ENCODE measurements at regions not wholly inside any gene's neighbourhood (a gene's known extent, or its start where the extent isn't known, plus 50 kb on each side); places are given as distances from the start of the nearest gene placed in this dataset.

DNA sequence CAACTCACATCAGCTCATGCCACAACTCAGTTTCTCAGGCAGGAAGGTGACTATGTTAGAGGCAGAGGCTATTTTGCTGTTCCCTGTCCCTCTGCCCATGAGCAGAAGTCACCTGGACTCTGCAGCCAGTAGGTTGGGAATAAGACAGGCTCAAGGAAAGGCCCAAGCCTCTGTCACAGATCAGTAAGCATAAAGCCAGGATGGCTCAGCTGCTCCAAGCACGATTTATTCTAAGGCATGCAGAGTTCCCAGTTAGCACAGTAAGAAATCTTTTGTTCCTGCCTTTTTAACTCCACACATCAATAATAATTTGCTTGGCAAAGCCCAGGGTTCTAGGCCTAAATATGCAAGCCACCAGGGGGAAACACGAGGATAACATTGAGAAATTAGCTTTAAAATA lies 249.0 kb upstream of the ADRA1B start:
- TF ChIP-seq, protein P1, sequence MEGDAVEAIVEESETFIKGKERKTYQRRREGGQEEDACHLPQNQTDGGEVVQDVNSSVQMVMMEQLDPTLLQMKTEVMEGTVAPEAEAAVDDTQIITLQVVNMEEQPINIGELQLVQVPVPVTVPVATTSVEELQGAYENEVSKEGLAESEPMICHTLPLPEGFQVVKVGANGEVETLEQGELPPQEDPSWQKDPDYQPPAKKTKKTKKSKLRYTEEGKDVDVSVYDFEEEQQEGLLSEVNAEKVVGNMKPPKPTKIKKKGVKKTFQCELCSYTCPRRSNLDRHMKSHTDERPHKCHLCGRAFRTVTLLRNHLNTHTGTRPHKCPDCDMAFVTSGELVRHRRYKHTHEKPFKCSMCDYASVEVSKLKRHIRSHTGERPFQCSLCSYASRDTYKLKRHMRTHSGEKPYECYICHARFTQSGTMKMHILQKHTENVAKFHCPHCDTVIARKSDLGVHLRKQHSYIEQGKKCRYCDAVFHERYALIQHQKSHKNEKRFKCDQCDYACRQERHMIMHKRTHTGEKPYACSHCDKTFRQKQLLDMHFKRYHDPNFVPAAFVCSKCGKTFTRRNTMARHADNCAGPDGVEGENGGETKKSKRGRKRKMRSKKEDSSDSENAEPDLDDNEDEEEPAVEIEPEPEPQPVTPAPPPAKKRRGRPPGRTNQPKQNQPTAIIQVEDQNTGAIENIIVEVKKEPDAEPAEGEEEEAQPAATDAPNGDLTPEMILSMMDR (IDR thresholded peaks at IDR 0.05; ENCODE audit: low read depth, low read length, missing control alignments) = no peak
- no peak overlapping the region for H3K4me3 ChIP-seq (replicated peaks; ENCODE audit: low read depth, low read length)
- DNase-seq (ENCODE audit: extremely low read depth, low read depth) = no peak

DNA sequence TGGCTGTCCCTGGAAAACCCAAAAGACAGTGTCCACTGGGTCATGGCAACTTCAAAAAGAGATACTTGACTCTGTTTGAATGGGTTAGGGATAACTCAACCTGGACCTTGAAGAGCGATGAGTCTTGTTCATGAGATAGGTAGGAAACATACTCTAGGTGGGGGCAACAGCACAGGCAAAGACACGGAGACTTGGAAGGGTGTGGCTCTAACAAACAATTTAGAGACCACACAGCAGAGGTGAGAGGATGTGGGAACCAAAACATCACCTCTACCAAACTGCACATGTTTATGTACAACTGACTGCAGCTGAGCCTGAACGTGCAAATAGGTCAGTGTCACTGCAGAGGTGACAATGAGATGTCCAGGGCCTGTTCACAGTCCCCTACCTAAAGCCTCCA lies 247.7 kb upstream of the ADRA1B start:
- TF ChIP-seq, protein P1 (IDR thresholded peaks at IDR 0.05; ENCODE audit: low read depth, low read length, missing control alignments) = no peak
- DNase-seq (ENCODE audit: extremely low read depth, low read depth) = no peak
- no peak overlapping the region for H3K4me3 ChIP-seq (replicated peaks; ENCODE audit: low read depth, low read length)

DNA sequence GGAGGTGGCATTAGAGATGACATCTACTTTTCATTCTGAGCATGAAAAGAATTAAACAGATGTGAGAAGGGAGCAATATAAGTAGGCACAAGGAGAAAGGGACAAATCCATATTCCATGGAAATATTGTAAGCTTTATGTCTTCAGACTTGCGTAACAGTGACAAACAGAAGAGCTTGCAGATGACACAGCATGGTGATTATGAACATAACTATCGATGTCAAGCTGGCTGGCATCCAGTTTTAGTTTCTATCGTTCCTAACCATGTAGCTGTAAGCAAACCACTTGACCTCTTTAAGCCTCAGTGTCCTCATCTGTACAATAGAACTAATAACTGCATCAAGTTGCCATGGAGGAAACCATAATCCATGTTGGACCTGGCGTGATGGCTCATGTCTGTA lies 246.7 kb upstream of the ADRA1B start:
- DNase-seq (ENCODE audit: extremely low read depth, low read depth) = no peak
- TF ChIP-seq, protein P1 (IDR thresholded peaks at IDR 0.05; ENCODE audit: low read depth, low read length, missing control alignments) = no peak
- no peak overlapping the region for H3K4me3 ChIP-seq (replicated peaks; ENCODE audit: low read depth, low read length)

DNA sequence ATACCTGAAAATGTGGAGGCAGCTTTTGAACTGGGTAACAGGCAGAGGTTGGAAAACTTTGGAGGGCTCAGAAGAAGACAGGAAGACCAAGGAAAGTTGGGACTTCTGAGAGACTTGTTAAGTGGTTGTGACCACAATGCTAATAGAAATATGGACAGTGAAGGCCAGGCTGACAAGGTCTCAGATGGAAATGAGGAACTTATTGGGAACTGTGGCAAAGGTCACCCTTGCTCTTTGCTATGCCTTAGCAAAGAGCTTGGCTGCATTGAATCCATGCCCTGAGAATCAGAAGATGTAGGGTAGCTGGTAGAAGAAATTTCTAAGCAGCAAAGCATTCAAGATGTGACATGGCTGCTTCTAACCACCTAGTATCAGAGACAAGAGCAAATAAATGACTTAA lies 244.4 kb upstream of the ADRA1B start:
- H3K4me3 ChIP-seq (replicated peaks; ENCODE audit: low read depth, low read length) = no peak overlapping the region
- no peak for DNase-seq (ENCODE audit: extremely low read depth, low read depth)
- TF ChIP-seq, protein P1 (IDR thresholded peaks at IDR 0.05; ENCODE audit: low read depth, low read length, missing control alignments) = no peak

DNA sequence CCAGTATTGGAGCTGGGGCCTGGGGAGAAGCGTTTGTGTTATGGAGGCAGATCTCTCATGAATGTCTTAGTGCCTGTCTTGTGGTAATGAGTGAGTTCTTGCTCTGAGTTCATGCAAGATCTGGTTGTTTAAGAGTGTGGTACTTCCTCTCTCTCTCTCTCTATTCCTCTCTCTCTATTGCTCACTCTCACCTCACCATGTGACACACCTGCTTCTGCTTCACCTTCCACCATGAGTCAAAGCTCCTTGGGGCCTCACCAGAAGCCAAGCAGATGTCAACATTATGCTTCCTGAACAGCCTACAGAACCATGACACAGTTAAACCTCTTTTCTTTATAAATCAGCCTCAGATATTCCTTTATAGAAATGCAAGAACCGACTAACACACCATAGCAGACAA lies 242.7 kb upstream of the ADRA1B start:
- DNase-seq (ENCODE audit: extremely low read depth, low read depth) = no peak
- no peak overlapping the region for H3K4me3 ChIP-seq (replicated peaks; ENCODE audit: low read depth, low read length)
- TF ChIP-seq, protein P1 (IDR thresholded peaks at IDR 0.05; ENCODE audit: low read depth, low read length, missing control alignments) = no peak

DNA sequence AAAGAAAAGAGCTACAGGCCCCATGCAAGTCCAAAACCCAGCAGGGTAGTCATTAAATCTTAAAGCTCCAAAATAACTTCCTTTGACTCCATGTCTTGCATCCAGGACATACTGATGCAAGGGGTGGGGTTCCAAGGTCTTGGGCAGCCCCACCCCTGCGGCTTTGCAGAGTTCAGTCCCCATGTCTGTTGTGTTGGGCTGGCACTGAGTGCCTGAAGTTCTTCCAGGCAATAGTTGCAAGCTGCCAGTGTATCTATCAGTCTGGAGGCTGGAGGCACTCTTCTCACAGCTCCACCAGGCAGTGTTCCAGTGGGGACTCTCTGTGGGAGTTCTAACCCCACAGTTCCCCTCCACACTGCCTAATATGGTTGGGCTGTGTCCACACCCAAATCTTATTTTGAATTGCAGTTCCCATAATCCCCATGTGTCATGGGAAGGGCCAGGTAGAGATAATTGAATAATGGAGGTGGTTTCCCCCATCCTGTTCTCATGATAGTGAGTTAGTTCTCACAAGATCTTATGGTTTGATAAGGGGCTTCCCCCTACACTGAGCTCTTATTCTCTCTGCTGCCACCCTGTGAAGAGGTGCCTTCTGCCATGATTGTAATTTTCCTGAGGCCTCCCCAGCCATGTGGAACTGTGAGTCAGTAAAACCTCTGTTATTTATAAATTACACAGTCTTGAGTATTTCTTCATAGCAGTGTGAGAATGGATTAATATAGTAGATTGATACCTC lies 237.5 kb upstream of the ADRA1B start:
- TF ChIP-seq, protein P1 (IDR thresholded peaks at IDR 0.05; ENCODE audit: low read depth, low read length, missing control alignments) = no peak
- no peak overlapping the region for H3K4me3 ChIP-seq (replicated peaks; ENCODE audit: low read depth, low read length)
- no peak for DNase-seq (ENCODE audit: extremely low read depth, low read depth)

DNA sequence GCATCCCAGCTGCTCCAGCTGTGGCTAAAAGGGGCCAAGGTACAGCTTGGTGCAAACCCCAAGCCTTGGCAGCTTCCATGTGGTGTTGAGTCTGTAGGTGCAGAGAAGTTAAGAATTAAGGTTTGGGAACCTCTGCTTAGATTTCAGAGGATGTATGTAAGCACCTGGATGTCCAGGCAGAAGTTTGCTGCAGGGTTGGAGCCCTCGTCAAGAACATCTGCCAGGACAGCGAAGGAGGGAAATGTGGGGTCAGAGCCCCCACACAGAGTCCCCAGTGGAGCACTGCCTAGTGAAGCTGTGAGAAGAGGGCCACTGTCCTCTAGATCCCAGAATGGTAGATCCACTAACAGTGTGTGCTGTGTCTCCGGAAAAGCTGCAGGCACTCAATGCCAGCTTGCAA lies 236.2 kb upstream of the ADRA1B start:
- TF ChIP-seq, protein P1 (IDR thresholded peaks at IDR 0.05; ENCODE audit: low read depth, low read length, missing control alignments) = no peak
- no peak for DNase-seq (ENCODE audit: extremely low read depth, low read depth)
- no peak overlapping the region for H3K4me3 ChIP-seq (replicated peaks; ENCODE audit: low read depth, low read length)
